SK-N-SH (cell line): ENCODE measurements at regions not wholly inside any gene's neighbourhood (a gene's known extent, or its start where the extent isn't known, plus 50 kb on each side); places are given as distances from the start of the nearest gene placed in this dataset.

Experiments used
- CTCF ChIA-PET: fragments of 300-600, 350-600 bp; formaldehyde crosslinking; extraction: SDS; loops from one replicate; lab custom pipeline; 2021; lab: Yijun Ruan, JAX
- POLR2A ChIA-PET: fragments of 350-600 bp; sonication (Branson Sonifier 250); formaldehyde crosslinking; extraction: SDS; loops from one replicate; lab custom pipeline; 2020; ENCODE audit warnings: antibody characterized with exemption, inconsistent platforms; lab: Yijun Ruan, JAX
- DNase-seq: peaks from one replicate; pipeline ENCODE4 v3.0.0; 2012
- H2AFZ ChIP-seq: fragments of 200-600 bp; sonication (generic); 2 replicates; pipeline ENCODE4 v1.8.1; 2016; ENCODE audit warnings: antibody characterized with exemption, mild to moderate bottlenecking, low read depth
- H3F3A ChIP-seq: fragments of 200-600 bp; sonication (generic); replicated peaks from 2 replicates; pipeline ENCODE3; 2016; ENCODE audit warnings: antibody characterized with exemption, mild to moderate bottlenecking; ENCODE audit not compliant: insufficient read depth
- H3K27ac ChIP-seq, 2 experiments: fragments of 200-500 bp in 1 of 2; fragments of 200-600 bp in 1 of 2; sonication (Bioruptor generic) in 1 of 2; sonication (generic), shearing (Covaris generic) in 1 of 2; 2 replicates each; pipeline versions ENCODE4 v1.5.1 to v1.6.1; 2014 to 2016; ENCODE audit warnings: low read depth in 2 of 2, inconsistent platforms in 1 of 2, low read length in 1 of 2, mild to moderate bottlenecking in 1 of 2, mixed read lengths in 1 of 2
- H3K27me3 ChIP-seq: fragments of 200-600 bp; sonication (generic), shearing (Covaris generic); 2 replicates; pipeline ENCODE4 v1.6.1; 2016; ENCODE audit warnings: mixed run types; ENCODE audit not compliant: insufficient read depth
- H3K36me3 ChIP-seq, 2 experiments: fragments of 200-500 bp in 1 of 2; fragments of 200-600 bp in 1 of 2; sonication (Bioruptor generic) in 1 of 2; sonication (generic) in 1 of 2; replicated peaks in 1 of 2; 2 replicates each; pipeline versions ENCODE3 to v1.5.1; 2014 to 2016; ENCODE audit warnings: low read length in 1 of 2, mild to moderate bottlenecking in 1 of 2; ENCODE audit not compliant: insufficient read depth in 2 of 2, control insufficient read depth in 1 of 2
- H3K4me1 ChIP-seq, 2 experiments: fragments of 200-500 bp in 1 of 2; fragments of 200-600 bp in 1 of 2; sonication (Bioruptor generic) in 1 of 2; sonication (generic), shearing (Covaris generic) in 1 of 2; 2 replicates each; pipeline versions ENCODE4 v1.5.1 to v1.6.1; 2014 to 2016; ENCODE audit warnings: low read depth in 1 of 2, low read length in 1 of 2, mixed run types in 1 of 2; ENCODE audit not compliant: insufficient read depth in 2 of 2, control insufficient read depth in 1 of 2
- H3K4me2 ChIP-seq: fragments of 200-600 bp; sonication (generic), shearing (Covaris generic); 2 replicates; pipeline ENCODE4 v1.6.1; 2017; ENCODE audit warnings: mixed run types
- H3K4me3 ChIP-seq, 2 experiments: fragments of 200-500 bp in 1 of 2; fragments of 200-600 bp in 1 of 2; sonication (Bioruptor generic) in 1 of 2; sonication (generic), shearing (Covaris generic) in 1 of 2; 2 replicates each; pipeline versions ENCODE4 v1.5.1 to v1.8.1; 2014 to 2016; ENCODE audit warnings: low read depth in 2 of 2, inconsistent platforms in 1 of 2, low read length in 1 of 2, mild to moderate bottlenecking in 1 of 2, mixed read lengths in 1 of 2, moderate library complexity in 1 of 2
- H3K79me2 ChIP-seq: fragments of 200-600 bp; sonication (generic); 2 replicates; pipeline ENCODE4 v1.8.1; 2017; ENCODE audit warnings: mild to moderate bottlenecking; ENCODE audit not compliant: insufficient read depth
- H3K9ac ChIP-seq: fragments of 200-600 bp; sonication (generic); 2 replicates; pipeline ENCODE4 v1.6.1; 2017; ENCODE audit warnings: mixed run types
- H3K9me2 ChIP-seq: fragments of 200-600 bp; sonication (generic); 2 replicates; pipeline ENCODE4 v1.6.1; 2017; ENCODE audit warnings: mixed run types
- H3K9me3 ChIP-seq: fragments of 200-600 bp; sonication (generic); 2 replicates; pipeline ENCODE4 v1.6.1; 2017; ENCODE audit warnings: mixed run types, mild to moderate bottlenecking, moderate library complexity
- H4K20me1 ChIP-seq: fragments of 200-600 bp; sonication (generic); 2 replicates; pipeline ENCODE4 v1.6.1; 2017; ENCODE audit warnings: mild to moderate bottlenecking, mixed run types; ENCODE audit not compliant: insufficient read depth
- CTCF ChIP-seq: fragments of 200-600 bp; sonication (generic); IDR thresholded peaks from 2 replicates; pipeline ENCODE4 v1.6.1; 2017; ENCODE audit warnings: antibody characterized with exemption, mild to moderate bottlenecking, moderate library complexity
- FOSL2 ChIP-seq: IDR thresholded peaks from 2 replicates; pipeline ENCODE4 v1.4.0; 2012; ENCODE audit warnings: low read depth, mild to moderate bottlenecking, moderate library complexity, borderline replicate concordance
- MXI1 ChIP-seq: IDR thresholded peaks from 2 replicates; pipeline ENCODE4 v1.6.1; 2012; ENCODE audit warnings: mild to moderate bottlenecking, low read depth, low read length, improper control_type of control experiment
- RFX5 ChIP-seq: IDR thresholded peaks from 2 replicates; pipeline ENCODE4 v1.6.1; 2012; ENCODE audit warnings: mild to moderate bottlenecking, improper control_type of control experiment, low read length
- RXRA ChIP-seq: IDR thresholded peaks from 2 replicates; pipeline ENCODE4 v1.4.0; 2012; ENCODE audit warnings: low read depth, mild to moderate bottlenecking, borderline replicate concordance
- SIN3A ChIP-seq: IDR thresholded peaks from 2 replicates; pipeline ENCODE4 v1.6.1; 2012; ENCODE audit warnings: low read depth, mild to moderate bottlenecking, low read length, moderate library complexity, borderline replicate concordance
- SMC3 ChIP-seq: IDR thresholded peaks from 2 replicates; pipeline ENCODE4 v1.6.1; 2012; ENCODE audit warnings: low read depth, low read length, improper control_type of control experiment
- TAF1 ChIP-seq: IDR thresholded peaks from 2 replicates; pipeline ENCODE4 v1.6.1; 2012; ENCODE audit warnings: low read depth, mild to moderate bottlenecking, low read length, moderate library complexity, borderline replicate concordance
- USF2 ChIP-seq: fragments of 150-350 bp; IDR thresholded peaks from 2 replicates; pipeline ENCODE4 v1.6.1; 2017; ENCODE audit warnings: antibody characterized with exemption, low read length, low read depth, borderline replicate concordance
- WGBS: methylation state at CpG from one replicate; pipeline ENCODE4 v1.1.6; 2017; ENCODE audit warnings: low lambda C conversion rate; 5-methylcytosine and 5-hydroxymethylcytosine counted together

DNA sequence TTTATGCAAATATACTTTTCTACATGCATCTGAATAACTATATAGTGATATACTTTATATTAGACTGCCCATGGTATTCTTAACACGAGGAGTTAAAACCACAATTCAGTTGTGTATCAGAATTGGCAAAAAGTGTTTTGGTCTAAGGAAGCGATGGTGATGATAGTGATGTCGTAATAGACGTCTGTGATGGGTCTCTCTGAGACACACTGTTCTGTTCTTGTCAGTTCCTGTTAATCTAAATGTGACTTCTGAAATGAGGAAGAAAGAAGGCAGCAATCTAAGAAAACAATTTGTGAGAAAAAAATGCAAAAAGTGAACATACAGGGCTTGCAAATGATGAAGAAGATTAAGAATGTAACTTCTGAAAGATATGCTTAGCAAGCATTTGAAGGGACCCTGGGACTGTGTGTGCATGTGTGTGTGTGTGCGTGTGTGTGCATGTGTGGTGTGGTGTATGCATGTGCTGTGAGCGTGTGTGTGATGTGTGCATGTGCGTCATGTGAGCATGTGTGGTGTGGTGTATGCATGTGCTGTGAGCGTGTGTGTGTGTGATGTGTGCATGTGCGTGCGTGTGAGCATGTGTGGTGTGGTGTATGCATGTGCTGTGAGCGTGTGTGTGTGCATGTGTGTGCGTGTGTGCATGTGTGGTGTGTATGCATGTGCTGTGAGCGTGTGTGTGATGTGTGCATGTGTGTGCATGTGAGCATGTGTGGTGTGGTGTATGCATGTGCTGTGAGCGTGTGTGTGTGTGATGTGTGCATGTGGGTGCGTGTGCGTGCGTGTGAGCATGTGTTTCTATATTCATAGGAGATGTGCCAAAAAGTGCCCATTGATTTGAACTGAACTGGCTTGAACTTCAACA, 131.8 kb downstream of the IRS2 start:
- Histone ChIP-seq H3K27me3 (no peaks in the 10 kb centered on the region), H3K36me3 (no peaks in the 10 kb centered on the region), H3K4me2 (no peak overlapping the region), H3K9ac (no peak overlapping the region), H3F3A (no peaks in the 10 kb centered on the region), H3K79me2 (no peaks in the 10 kb centered on the region), H3K4me3 (no peak overlapping the region), H3K27ac (peak overlapping the region in 1 of 2 experiments; percentile 99; a peak in 2 of 4 replicates), H3K9me3 (no peaks in the 10 kb centered on the region), H3K4me1 (peaks cover 17 to 40% of the 10 kb centered on the region in 2 experiments; a peak in 3 of 4 replicates), H4K20me1 (no peaks in the 10 kb centered on the region)
- POLR2A ChIA-PET = interaction anchor here (0.8 kb wide), 1 partner anchor 89 kb away, joined by 3 read pairs; no protein-coding TSS in a partner anchor
- no peak for DNase-seq
- CTCF ChIA-PET = interaction anchor here (1.0 kb wide), 1 partner anchor 11 kb away, joined by 4 read pairs; no protein-coding TSS in a partner anchor
- WGBS = 78% methylated on average over 17 of the region's 17 CpGs
- TF ChIP-seq USF2 (no peak), MXI1 (peak; percentile 55; the same call in 1 of the 2 replicates)
- TF ChIP-seq, all 33 proteins: peak for 1
- Histone ChIP-seq H3K9me2 (no peaks in the 10 kb centered on the region), H2AFZ (no peak overlapping the region)

- TF ChIP-seq TAF1 = no peak
- no peak for TF ChIP-seq FOSL2
- no peak for TF ChIP-seq RXRA
- no peak for TF ChIP-seq SMC3
- TF ChIP-seq USF2 = no peak
- no peak for TF ChIP-seq CTCF
- TF ChIP-seq SIN3A = no peak
- no peak for TF ChIP-seq RFX5
- TF ChIP-seq, all 33 proteins: peak for 0
- H2AFZ ChIP-seq = no peak overlapping the region; the same call in 1 of the 2 replicates
- no peaks in the 10 kb centered on the region for H3K9me2 ChIP-seq
- H3K36me3 ChIP-seq = no peaks in the 10 kb centered on the region
- no peak for DNase-seq
- H3K4me2 ChIP-seq = no peak overlapping the region
- H3K79me2 ChIP-seq = no peaks in the 10 kb centered on the region
- WGBS = 86% methylated on average over 3 of the region's 3 CpGs
- no peaks in the 10 kb centered on the region for H4K20me1 ChIP-seq
- no peaks in the 10 kb centered on the region for H3K27me3 ChIP-seq
- no peak overlapping the region for H3K4me3 ChIP-seq
- H3K9me3 ChIP-seq = no peaks in the 10 kb centered on the region
- ChIA-PET POLR2A (no interaction called here), CTCF (interaction anchor here (1.5 kb wide), 1 partner anchor 15 kb away, joined by 4 read pairs; no protein-coding TSS in a partner anchor)
- peak overlapping the region in 1 of 2 experiments; percentile 48; a peak in 1 of 4 replicates for H3K27ac ChIP-seq
- no peak overlapping the region for H3K9ac ChIP-seq
- peaks cover 18 to 37% of the 10 kb centered on the region in 2 experiments; a peak in 3 of 4 replicates for H3K4me1 ChIP-seq
- no peaks in the 10 kb centered on the region for H3F3A ChIP-seq
Observed at GRCh38 chr13:109652531-109652930, 133.9 kb downstream of the IRS2 start.
